Ascending aorta (tissue), 2 donors: ENCODE measurements at regions not wholly inside any gene's neighbourhood (a gene's known extent, or its start where the extent isn't known, plus 50 kb on each side); places are given as distances from the start of the nearest gene placed in this dataset.
"Not testable (repeated sequence)": the region's sequence is repeated elsewhere in the genome, so short reads cannot be mapped to it uniquely, and the experiment has no call there.

ENCODE experiments used
- DNase-seq, 2 donors: peaks; one replicate each; pipeline ENCODE4 v3.0.0-alpha.2; 2019; ENCODE audit warnings: low spot score in 2 of 2
- H3K27ac ChIP-seq, 2 donors: fragments of 200-600 bp; sonication (generic); one replicate each; pipeline ENCODE4 v1.5.1; 2016 to 2017; ENCODE audit warnings: mild to moderate bottlenecking in 1 of 2
- H3K27me3 ChIP-seq: fragments of 200-600 bp; sonication (generic); one replicate; pipeline ENCODE4 v1.5.1; 2017
- H3K36me3 ChIP-seq, 2 donors: fragments of 200-600 bp; sonication (generic); one replicate each; pipeline ENCODE4 v1.5.1; 2016
- H3K4me1 ChIP-seq, 2 donors: fragments of 200-600 bp; sonication (generic); one replicate each; pipeline ENCODE4 v1.5.1; 2016 to 2017; ENCODE audit warnings: mild to moderate bottlenecking in 1 of 2
- H3K4me3 ChIP-seq, 2 donors: fragments of 200-600 bp; sonication (generic); one replicate each; pipeline ENCODE4 v1.5.1; 2016 to 2017; ENCODE audit warnings: mild to moderate bottlenecking in 1 of 2
- H3K9me3 ChIP-seq, 2 donors: fragments of 200-600 bp; sonication (generic); one replicate each; pipeline ENCODE4 v1.5.1; 2016
- intact Hi-C: fragments of 100-400 bp; cut with DNase I; formaldehyde crosslinking; loops from one replicate; pipeline ENCODE4 v1.15.1; 2023
- TF ChIP-seq, protein P1 (sequence below), 3 experiments: fragments of 200-600 bp in 2 of 3; fragments of 450-650 bp in 1 of 3; sonication (generic) in 2 of 3; IDR thresholded peaks; one replicate each; pipeline ENCODE4 v1.5.1; 2016 to 2019; ENCODE audit warnings: antibody characterized with exemption in 3 of 3, mild to moderate bottlenecking in 1 of 3, moderate library complexity in 1 of 3

DNA sequence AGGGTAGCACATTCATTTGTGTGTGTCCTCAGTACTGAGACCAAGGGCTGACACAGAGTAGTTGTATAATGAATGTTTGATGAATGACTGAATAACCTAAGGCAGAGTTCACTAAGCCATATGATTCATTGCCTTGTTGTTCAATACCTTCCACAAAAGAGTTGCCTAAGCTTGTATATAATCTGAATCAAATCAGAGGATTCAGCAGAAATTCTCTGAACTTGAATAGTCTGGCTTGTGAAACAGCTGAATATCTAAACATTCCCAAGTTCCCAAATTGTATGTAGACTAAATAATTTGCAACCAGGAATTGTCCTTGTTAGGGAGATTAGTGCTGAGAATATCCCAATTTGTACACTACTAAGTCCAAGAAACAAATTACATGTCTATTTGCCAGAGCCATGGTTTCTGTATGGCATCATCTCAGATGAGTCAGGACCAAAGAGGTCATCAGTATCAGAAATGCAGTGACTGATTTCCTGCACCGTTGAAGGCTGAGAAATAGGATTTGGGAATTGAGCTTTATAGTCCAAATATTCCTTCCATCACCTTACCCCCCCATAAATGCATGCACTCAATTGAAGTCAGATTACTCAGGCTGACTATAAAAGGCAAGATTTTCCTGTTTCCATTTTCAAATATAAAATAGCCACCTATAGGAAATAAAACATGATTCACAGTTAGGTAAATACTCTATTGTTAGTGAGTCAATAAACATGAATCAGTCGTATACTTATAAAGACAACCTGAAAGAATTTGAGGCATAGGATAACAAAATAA, 168.7 kb downstream of the PHLDA1 start:
- H3K4me1 ChIP-seq, result no peaks in the 10 kb centered on the region
- no peak overlapping the region for H3K4me3 ChIP-seq
- intact Hi-C loops, result no loop called here
- TF ChIP-seq, protein P1, sequence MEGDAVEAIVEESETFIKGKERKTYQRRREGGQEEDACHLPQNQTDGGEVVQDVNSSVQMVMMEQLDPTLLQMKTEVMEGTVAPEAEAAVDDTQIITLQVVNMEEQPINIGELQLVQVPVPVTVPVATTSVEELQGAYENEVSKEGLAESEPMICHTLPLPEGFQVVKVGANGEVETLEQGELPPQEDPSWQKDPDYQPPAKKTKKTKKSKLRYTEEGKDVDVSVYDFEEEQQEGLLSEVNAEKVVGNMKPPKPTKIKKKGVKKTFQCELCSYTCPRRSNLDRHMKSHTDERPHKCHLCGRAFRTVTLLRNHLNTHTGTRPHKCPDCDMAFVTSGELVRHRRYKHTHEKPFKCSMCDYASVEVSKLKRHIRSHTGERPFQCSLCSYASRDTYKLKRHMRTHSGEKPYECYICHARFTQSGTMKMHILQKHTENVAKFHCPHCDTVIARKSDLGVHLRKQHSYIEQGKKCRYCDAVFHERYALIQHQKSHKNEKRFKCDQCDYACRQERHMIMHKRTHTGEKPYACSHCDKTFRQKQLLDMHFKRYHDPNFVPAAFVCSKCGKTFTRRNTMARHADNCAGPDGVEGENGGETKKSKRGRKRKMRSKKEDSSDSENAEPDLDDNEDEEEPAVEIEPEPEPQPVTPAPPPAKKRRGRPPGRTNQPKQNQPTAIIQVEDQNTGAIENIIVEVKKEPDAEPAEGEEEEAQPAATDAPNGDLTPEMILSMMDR (IDR thresholded peaks at IDR 0.05), result no peak
- no peaks in the 10 kb centered on the region for H3K27me3 ChIP-seq
- DNase-seq, result no peak
- no peaks in the 10 kb centered on the region for H3K36me3 ChIP-seq
- H3K9me3 ChIP-seq, result no peaks in the 10 kb centered on the region
- H3K27ac ChIP-seq, result no peak overlapping the region

DNA sequence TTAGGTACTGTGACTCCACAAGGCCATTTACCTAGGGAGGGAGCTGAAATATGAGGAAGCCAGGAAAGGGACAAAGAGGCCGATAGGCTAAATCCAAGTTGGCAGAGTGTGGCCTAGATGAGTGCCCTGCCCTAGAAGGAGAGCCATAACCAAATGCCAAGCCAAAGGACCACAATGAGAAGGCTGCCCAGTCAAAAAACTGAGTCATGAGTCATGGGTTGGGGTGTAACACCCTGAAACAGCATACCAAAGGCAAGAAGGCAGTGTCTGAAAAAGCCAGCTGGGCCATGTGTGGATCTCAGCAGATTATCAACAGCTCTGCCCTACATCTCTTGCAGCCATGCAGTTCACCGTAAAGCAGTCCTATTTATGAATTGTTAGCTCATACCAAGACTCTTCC, 171.7 kb downstream of the PHLDA1 start:
- DNase-seq, result no peak
- Histone ChIP-seq H3K27ac (no peak overlapping the region), H3K36me3 (no peaks in the 10 kb centered on the region), H3K9me3 (no peaks in the 10 kb centered on the region), H3K4me1 (peaks cover 2 to 4% of the 10 kb centered on the region in 2 donors), H3K4me3 (no peak overlapping the region), H3K27me3 (no peaks in the 10 kb centered on the region)
- TF ChIP-seq, protein P1 (IDR thresholded peaks at IDR 0.05), result no peak
- intact Hi-C loops, result no loop called here

DNA sequence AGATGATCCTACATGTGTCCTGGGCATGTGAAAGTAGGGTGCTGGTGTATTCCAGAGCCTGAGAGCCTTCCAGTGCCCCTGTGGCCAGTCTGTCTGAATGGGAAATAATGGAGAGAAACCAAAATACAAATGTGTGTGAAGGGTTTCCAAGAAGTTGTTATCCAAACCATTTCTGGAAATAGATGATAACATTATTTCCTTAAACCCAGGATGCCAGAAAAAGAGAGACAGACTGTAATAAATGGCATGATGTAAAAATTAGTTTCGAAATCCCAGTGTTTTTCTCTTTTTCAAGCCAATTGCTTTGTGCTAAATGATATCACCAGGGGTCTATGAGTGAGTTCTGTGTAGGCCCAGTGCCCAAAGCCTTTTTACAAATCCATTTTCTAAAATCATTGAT, 175.3 kb downstream of the PHLDA1 start:
- no peak overlapping the region for H3K4me3 ChIP-seq
- peak overlapping the region in 1 of 2 donors; percentile 49 for H3K27ac ChIP-seq
- H3K36me3 ChIP-seq, result no peaks in the 10 kb centered on the region
- H3K27me3 ChIP-seq, result no peaks in the 10 kb centered on the region
- intact Hi-C loops, result no loop called here
- TF ChIP-seq, protein P1 (IDR thresholded peaks at IDR 0.05), result no peak
- H3K9me3 ChIP-seq, result no peaks in the 10 kb centered on the region
- no peak for DNase-seq
- peaks cover 2 to 6% of the 10 kb centered on the region in 2 donors for H3K4me1 ChIP-seq

DNA sequence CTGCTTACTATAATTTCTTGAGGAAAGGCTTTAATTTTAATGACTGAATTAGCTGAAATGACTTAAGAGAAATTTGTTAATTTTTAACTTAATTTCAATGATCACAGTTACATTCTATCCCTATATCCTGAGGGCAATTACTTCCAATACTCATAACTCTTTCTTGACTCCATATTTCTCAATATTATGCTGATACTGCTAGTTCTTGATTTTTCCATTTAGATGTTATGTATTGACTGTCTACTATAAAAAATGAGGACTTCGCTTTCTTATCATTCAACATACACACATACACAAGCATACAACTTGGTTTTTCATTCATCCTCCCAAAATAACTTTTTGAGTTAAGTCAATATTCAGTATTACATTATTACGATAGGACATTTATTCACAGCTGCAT, 176.2 kb downstream of the PHLDA1 start:
- TF ChIP-seq, protein P1 (IDR thresholded peaks at IDR 0.05), result no peak

DNA sequence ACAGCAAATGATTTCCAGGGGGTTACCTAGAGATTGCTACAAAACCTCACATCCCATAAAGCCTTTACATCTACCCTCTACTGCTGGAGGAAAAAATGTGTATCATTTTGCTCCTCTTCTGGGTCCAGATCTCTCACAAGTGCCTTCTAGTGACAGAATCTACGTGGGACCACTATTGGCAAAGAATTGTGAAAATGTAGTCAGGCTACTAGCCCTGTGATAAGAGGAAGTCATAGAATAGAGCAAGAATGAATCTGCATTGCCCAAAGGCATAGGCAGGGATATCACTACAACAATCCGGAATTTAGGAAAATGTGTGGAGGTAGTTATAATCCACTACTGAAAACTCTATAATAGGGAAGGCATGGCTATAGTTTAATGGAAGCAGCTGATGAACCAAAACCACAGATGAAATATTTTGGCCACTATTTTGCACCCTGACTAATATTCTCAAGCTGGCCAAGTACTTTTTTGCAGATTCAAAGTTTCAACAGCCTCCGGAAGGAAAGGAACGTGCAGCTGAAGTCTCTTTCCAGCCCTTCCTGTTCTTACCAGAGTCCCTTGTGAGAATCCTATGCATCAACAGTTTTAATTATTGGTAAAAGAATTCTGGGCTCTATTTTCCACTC, 176.8 kb downstream of the PHLDA1 start:
- H3K4me3 ChIP-seq, result no peak overlapping the region
- H3K36me3 ChIP-seq, result no peaks in the 10 kb centered on the region
- H3K9me3 ChIP-seq, result no peaks in the 10 kb centered on the region
- H3K27me3 ChIP-seq, result no peaks in the 10 kb centered on the region
- DNase-seq, result no peak
- H3K4me1 ChIP-seq, result peaks cover 2 to 6% of the 10 kb centered on the region in 2 donors
- TF ChIP-seq, protein P1 (IDR thresholded peaks at IDR 0.05), result no peak
- intact Hi-C loops, result no loop called here
- H3K27ac ChIP-seq, result no peak overlapping the region

More for the DNA sequence above, 176.2 kb downstream of the PHLDA1 start:
- intact Hi-C loops, result no loop called here
- no peak overlapping the region for H3K4me3 ChIP-seq
- H3K27ac ChIP-seq, result no peak overlapping the region
- peaks cover 2 to 6% of the 10 kb centered on the region in 2 donors for H3K4me1 ChIP-seq
- no peak for DNase-seq
- no peaks in the 10 kb centered on the region for H3K36me3 ChIP-seq
- no peaks in the 10 kb centered on the region for H3K27me3 ChIP-seq
- no peaks in the 10 kb centered on the region for H3K9me3 ChIP-seq

DNA sequence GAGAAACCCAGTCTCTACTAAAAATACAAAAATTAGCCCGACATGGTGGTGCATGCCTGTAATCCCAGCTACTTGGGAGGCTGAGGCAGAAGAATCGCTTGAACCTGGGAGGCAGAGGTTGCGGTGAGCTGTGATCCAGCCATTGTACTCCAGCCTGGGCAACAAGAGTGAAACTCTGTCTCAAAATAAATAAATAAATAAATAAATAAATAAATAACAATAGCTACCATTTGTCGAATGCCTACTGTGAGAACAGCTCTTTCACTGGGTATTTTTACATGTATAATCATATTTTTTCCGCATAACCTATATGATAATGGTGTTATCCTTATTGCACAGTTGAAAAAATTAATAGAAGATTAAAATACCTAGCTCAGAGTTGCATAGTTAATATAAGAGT, 177.4 kb downstream of the PHLDA1 start:
- H3K4me3 ChIP-seq, H3K27ac ChIP-seq, H3K27me3 ChIP-seq, DNase-seq, H3K36me3 ChIP-seq, H3K4me1 ChIP-seq, H3K9me3 ChIP-seq, intact Hi-C loops: not testable (repeated sequence)
